ENCODE measurements at regions not wholly inside any gene's neighbourhood (a gene's known extent, or its start where the extent isn't known, plus 50 kb on each side); places are given as distances from the start of the nearest gene placed in this dataset.
A peak's percentile ranks its signal among the peaks of the same experiment; 100 is the strongest.
"Not testable (repeated sequence)": the region's sequence is repeated elsewhere in the genome, so short reads cannot be mapped to it uniquely, and the experiment has no call there.

- DNase-seq: no peak
Observed at GRCh38 chr2:104904889-104905288, 51.0 kb downstream of the POU3F3 start.

GRCh38 chr2:104909317-104909716, 55.4 kb downstream of the POU3F3 start:
- no peak for DNase-seq

GRCh38 chr2:104914509-104914908, 60.6 kb downstream of the POU3F3 start:
- no peak for DNase-seq

GRCh38 chr2:104915107-104915793, 61.3 kb downstream of the POU3F3 start:
- DNase-seq: no peak

GRCh38 chr2:104919127-104919526, 65.2 kb downstream of the POU3F3 start:
- DNase-seq: no peak

- no peak for DNase-seq
Observed at GRCh38 chr2:104923665-104924064, 69.8 kb downstream of the POU3F3 start.

- no peak for DNase-seq
Observed at GRCh38 chr2:104929663-104930062, 75.7 kb downstream of the POU3F3 start.

GRCh38 chr2:104930732-104931131, 76.8 kb downstream of the POU3F3 start:
- no peak for DNase-seq

GRCh38 chr2:104932243-104932642, 78.3 kb downstream of the POU3F3 start:
- no peak for DNase-seq

- no peak for DNase-seq
Observed at GRCh38 chr2:104933151-104933917, 79.4 kb downstream of the POU3F3 start.

GRCh38 chr2:104936527-104936926, 82.6 kb downstream of the POU3F3 start:
- DNase-seq: no peak

GRCh38 chr2:104938231-104938941, 84.5 kb downstream of the POU3F3 start:
- peak; percentile 49 for DNase-seq

GRCh38 chr2:104939570-104940217, 85.8 kb downstream of the POU3F3 start:
- DNase-seq: peak; percentile 51

- DNase-seq: peak; percentile 62
Observed at GRCh38 chr2:104944495-104944894, 90.6 kb downstream of the POU3F3 start.

- DNase-seq: no peak
Observed at GRCh38 chr2:104945121-104945520, 91.2 kb downstream of the POU3F3 start.

GRCh38 chr2:104945866-104946265, 92.0 kb downstream of the POU3F3 start:
- no peak for DNase-seq

- not testable (repeated sequence) for DNase-seq
Observed at GRCh38 chr2:104947456-104947855, 90.4 kb upstream of the MRPS9 start.

- DNase-seq: no peak
Observed at GRCh38 chr2:104952976-104953375, 84.9 kb upstream of the MRPS9 start.

- no peak for DNase-seq
Observed at GRCh38 chr2:104965900-104966299, 72.0 kb upstream of the MRPS9 start.

- DNase-seq: no peak
Observed at GRCh38 chr2:104969564-104969963, 68.3 kb upstream of the MRPS9 start.

GRCh38 chr2:104975371-104975770, 62.5 kb upstream of the MRPS9 start:
- DNase-seq: no peak

- no peak for DNase-seq
Observed at GRCh38 chr2:104975851-104976250, 62.0 kb upstream of the MRPS9 start.

Data from renal pelvis (tissue), 1 donor.